GM12874 (cell line): ENCODE measurements at regions not wholly inside any gene's neighbourhood (a gene's known extent, or its start where the extent isn't known, plus 50 kb on each side); places are given as distances from the start of the nearest gene placed in this dataset.

ENCODE experiments used
- TF ChIP-seq, protein P1 (sequence below): IDR thresholded peaks from 2 replicates; pipeline ENCODE4 v1.5.1; 2011; ENCODE audit warnings: low read depth, mild to moderate bottlenecking, control low read depth, low read length, moderate library complexity; ENCODE audit not compliant: insufficient read depth

DNA sequence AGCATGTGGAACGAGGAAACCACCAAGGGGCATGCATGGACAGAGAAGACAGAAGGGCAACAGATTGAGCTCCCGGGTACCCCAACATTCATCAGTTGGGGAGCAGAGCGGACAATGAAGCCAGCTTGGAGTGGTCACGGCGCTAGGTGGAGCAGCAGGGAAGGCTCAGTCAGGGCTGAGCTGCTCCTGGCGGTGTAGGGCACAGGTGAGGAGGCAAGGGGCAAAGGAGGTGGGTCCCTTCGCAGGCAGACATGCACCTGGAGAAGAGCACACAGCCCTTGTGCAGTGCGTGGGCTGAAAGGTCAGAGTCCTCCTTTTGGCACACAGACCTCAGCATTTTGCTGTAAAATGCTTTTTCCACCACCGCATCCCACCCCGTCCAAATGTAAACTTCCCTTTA is 90.0 kb upstream of the SLC6A6 start:
- TF ChIP-seq, protein P1, sequence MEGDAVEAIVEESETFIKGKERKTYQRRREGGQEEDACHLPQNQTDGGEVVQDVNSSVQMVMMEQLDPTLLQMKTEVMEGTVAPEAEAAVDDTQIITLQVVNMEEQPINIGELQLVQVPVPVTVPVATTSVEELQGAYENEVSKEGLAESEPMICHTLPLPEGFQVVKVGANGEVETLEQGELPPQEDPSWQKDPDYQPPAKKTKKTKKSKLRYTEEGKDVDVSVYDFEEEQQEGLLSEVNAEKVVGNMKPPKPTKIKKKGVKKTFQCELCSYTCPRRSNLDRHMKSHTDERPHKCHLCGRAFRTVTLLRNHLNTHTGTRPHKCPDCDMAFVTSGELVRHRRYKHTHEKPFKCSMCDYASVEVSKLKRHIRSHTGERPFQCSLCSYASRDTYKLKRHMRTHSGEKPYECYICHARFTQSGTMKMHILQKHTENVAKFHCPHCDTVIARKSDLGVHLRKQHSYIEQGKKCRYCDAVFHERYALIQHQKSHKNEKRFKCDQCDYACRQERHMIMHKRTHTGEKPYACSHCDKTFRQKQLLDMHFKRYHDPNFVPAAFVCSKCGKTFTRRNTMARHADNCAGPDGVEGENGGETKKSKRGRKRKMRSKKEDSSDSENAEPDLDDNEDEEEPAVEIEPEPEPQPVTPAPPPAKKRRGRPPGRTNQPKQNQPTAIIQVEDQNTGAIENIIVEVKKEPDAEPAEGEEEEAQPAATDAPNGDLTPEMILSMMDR = no peak

DNA sequence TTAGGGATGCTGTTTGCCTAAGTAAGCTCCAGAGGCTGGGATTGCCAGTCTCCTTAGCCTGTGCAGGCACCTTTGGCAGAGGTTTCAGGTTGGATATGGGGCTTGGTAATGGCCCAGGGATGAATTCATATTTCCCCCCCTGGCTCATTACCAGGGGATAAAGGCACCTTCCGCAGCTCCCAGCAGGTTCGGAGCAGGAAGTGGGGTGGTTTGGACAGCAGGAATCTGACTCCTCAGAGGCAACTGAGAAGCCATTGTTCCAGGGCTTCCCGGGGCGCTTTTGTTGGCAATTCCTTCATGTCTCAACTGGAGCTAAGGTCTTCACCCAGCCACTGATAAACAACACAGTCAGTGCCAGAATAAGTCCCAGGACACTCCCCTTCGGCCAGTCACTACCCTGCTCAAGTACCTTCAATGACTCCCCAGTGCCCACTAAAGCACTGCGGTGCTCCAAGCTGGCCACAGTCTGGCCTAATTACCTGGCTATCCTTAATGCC is 85.3 kb upstream of the SLC6A6 start:
- TF ChIP-seq, protein P1 = no peak

DNA sequence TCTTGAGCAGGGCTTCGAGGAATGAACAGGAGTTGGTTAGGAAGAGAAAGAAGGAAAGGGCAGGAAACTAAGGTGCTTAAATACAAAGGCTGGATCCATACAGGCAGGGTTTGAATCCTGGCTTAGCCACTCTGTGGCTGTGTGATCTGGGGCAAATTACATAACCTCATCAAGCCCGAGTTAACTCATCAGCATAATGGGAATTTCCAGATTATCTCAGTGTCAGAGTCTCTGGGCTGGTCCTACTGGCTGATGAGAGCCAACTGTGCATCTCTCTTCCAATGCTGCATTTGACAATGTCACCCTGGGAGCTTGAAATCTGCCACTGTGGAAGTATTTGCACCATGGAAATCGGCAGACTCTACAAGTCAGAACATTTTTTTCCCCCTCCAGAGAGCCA is 83.8 kb upstream of the SLC6A6 start:
- TF ChIP-seq, protein P1 = no peak

DNA sequence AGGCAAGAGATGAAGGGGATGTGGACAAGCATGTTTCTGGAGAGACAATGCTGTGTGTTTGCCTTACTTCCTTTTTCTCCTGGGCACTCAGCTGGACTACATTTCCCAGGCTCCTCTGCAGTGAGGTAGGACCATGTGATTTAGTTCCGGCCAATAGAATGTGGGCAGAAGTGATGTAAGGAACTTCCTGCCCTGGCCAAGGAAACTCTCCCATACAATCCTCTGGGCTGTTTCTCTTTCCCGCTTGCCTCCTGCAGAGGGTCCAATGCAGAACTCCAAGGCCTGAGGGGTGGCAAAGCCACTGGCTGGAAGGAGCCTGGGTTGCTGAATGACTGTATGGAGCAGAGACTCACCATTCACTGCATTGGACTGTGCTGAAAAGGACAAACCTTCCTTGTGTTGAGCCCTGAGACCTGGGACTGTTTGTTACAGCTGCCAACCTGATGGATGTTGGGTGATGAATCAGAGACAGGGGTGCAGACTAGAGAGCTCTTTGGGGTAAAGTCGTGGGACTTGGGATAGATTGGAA is 82.7 kb upstream of the SLC6A6 start:
- TF ChIP-seq, protein P1 = no peak

DNA sequence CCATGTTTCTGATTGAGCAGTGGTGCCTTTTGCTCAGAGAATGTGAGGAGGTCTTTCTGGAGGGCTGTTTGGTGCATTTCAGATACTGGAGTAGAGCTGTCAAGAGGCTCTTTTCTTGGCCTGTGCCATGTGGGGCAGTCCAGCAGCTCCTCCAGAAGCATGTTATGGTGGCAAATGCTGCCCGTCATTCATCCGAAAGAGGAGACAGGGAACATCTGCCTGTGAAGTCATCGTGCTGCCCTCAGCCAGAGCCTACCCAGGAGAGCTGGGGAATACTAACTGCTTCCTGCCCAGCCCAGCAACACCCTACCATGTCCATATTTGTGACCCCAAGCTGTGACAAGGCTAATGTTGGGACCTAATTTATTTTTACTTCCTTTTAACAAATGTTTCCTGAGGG is 82.2 kb upstream of the SLC6A6 start:
- TF ChIP-seq, protein P1 = no peak

DNA sequence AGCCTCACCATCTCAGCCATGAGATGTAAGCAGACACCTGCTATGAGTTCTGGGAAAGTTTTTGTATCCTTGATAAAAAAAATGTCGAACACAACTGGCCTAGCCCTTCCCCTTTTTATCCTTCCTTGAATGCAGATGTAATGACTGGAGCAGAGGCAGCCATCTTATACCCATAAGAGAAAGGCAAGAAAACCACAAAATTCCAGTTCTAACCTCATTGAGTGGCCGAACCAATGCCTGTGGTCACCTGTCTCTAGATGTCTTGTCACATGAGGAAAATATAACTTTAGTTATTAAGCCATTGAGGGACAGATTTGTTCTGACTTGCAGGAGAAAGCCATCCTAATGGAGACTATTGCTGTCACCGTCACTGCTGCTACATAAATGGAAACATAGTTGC is 80.4 kb upstream of the SLC6A6 start:
- TF ChIP-seq, protein P1 = no peak

DNA sequence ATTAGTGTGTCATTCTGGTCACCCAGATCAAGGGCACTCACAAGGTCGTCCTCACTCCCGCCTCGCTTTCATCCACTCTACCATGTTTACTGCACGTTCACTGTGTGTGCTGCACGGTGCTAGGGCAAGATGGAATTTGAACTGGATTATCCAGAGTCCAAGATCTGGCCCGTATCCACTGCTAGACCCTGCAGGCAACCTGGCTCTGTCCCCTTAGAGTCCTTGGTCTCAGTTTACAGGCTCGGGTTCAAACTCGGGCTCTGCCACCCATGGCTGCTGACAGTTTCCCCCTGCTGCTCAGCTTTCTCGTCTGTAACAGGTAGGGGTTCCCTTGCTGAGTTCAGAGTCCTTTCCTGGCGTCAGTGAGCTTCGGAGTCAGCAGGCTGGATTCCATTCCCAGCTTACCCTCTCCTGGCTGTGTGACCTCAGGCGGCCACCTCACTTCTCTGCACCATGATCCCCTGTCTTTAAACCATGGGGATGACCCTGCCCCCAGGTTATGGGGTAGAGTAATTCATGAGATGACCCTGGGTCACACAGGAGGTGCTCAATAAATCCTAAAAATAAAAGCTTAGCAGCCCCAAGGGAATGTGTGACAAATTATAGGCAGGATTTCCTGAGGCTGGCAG is 79.6 kb upstream of the SLC6A6 start:
- TF ChIP-seq, protein P1 = no peak
